ENCODE measurements at regions not wholly inside any gene's neighbourhood (a gene's known extent, or its start where the extent isn't known, plus 50 kb on each side); places are given as distances from the start of the nearest gene placed in this dataset.
A peak's percentile ranks its signal among the peaks of the same experiment; 100 is the strongest.

DNA sequence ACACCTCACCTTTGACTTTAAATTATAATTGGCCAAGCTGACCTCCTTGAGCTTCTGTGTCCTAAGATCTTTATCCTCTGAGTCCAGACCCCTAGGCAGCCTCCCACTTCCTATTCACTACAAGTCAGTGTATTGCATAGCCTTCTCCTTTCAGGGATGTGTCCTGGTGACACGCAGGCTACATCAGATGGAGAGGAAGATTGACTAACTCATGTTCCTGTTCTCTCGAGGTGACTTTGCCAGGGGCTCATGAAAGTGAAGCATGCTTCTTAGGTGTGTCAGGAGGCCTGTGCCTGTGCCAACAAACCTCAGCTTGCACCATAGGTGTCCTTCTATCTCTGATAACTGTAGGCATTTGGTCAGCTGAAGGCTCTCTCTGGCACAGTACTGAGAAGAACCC, 195.7 kb upstream of the HS3ST1 start:
- H3K4me2 ChIP-seq = 0 out of 2 replicates have a peak overlapping the region, but pooled peaks have one; percentile 10
- no peak for TF ChIP-seq EZH2 (IDR thresholded peaks at IDR 0.05; ENCODE audit: low read depth)
- TF ChIP-seq, protein P1, sequence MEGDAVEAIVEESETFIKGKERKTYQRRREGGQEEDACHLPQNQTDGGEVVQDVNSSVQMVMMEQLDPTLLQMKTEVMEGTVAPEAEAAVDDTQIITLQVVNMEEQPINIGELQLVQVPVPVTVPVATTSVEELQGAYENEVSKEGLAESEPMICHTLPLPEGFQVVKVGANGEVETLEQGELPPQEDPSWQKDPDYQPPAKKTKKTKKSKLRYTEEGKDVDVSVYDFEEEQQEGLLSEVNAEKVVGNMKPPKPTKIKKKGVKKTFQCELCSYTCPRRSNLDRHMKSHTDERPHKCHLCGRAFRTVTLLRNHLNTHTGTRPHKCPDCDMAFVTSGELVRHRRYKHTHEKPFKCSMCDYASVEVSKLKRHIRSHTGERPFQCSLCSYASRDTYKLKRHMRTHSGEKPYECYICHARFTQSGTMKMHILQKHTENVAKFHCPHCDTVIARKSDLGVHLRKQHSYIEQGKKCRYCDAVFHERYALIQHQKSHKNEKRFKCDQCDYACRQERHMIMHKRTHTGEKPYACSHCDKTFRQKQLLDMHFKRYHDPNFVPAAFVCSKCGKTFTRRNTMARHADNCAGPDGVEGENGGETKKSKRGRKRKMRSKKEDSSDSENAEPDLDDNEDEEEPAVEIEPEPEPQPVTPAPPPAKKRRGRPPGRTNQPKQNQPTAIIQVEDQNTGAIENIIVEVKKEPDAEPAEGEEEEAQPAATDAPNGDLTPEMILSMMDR (conservative IDR thresholded peaks at IDR 0.05) = no peak
- peak overlapping the region; percentile 94 for H3K27ac ChIP-seq
- DNase-seq = peak; percentile 25 to 76
- peaks cover 65% of the 10 kb centered on the region for H3K4me1 ChIP-seq (replicated peaks; ENCODE audit: insufficient read depth)
- no peaks in the 10 kb centered on the region for H3K9me2 ChIP-seq (ENCODE audit: insufficient read depth)
- H3K79me2 ChIP-seq (ENCODE audit: low read depth) = no peaks in the 10 kb centered on the region
- H3K36me3 ChIP-seq (ENCODE audit: low read depth) = no peaks in the 10 kb centered on the region
- H3K4me3 ChIP-seq = no peak overlapping the region
- intact Hi-C loops (cut with micrococcal nuclease; ENCODE audit: unreplicated experiment) = loop anchor here (5.0 kb wide), 1 partner anchor 98 kb away; no protein-coding TSS in a partner anchor
- peaks cover 32% of the 10 kb centered on the region for H3F3A ChIP-seq (ENCODE audit: insufficient read depth, low read depth)
- H3K27me3 ChIP-seq (ENCODE audit: insufficient read depth, low read depth) = no peaks in the 10 kb centered on the region
- BruUV-seq (replicated peaks) = no TSS peak
- POLR2A ChIA-PET (ENCODE audit: unreplicated experiment) = no interaction called here
- no peak overlapping the region for H2AFZ ChIP-seq
- peaks cover 11% of the 10 kb centered on the region; the same call in 1 of the 2 replicates for H3K9me3 ChIP-seq (ENCODE audit: insufficient read depth, low read depth)
- no peaks in the 10 kb centered on the region for H4K20me1 ChIP-seq (ENCODE audit: insufficient read depth)
- CTCF ChIA-PET = interaction anchor here (0.7 kb wide), 1 partner anchor 11 kb away, joined by 3 read pairs; no protein-coding TSS in a partner anchor

DNA sequence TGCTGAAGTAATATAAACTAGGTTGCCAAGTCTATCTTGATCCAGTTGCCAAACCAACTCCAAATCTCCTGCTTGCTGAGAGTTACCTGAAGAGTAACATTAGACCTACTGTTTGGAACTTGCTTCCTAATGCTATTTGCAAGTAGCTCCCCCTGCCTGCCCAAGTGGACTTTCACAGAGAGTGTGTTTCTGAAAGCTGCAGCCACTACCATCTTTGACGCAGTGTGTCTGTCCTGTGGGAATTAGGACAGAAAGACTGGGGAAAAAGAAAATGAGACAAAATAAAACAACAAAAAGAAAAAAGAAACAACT, 195.0 kb upstream of the HS3ST1 start:
- Histone ChIP-seq H3K9me2 (ENCODE audit: insufficient read depth) (no peaks in the 10 kb centered on the region), H3F3A (ENCODE audit: insufficient read depth, low read depth) (peaks cover 26% of the 10 kb centered on the region), H3K9me3 (ENCODE audit: insufficient read depth, low read depth) (peaks cover 11% of the 10 kb centered on the region; the same call in 1 of the 2 replicates), H3K36me3 (ENCODE audit: low read depth) (no peaks in the 10 kb centered on the region), H3K4me2 (no peak overlapping the region), H3K4me1 (replicated peaks; ENCODE audit: insufficient read depth) (peaks cover 65% of the 10 kb centered on the region), H3K27me3 (ENCODE audit: insufficient read depth, low read depth) (no peaks in the 10 kb centered on the region), H3K79me2 (ENCODE audit: low read depth) (no peaks in the 10 kb centered on the region), H3K4me3 (no peak overlapping the region), H3K27ac (peak overlapping the region; percentile 94; the same call in 1 of the 2 replicates), H2AFZ (no peak overlapping the region), H4K20me1 (ENCODE audit: insufficient read depth) (no peaks in the 10 kb centered on the region)
- intact Hi-C loops (cut with micrococcal nuclease; ENCODE audit: unreplicated experiment) = loop anchor here (5.0 kb wide), 1 partner anchor 99 kb away; no protein-coding TSS in a partner anchor
- BruUV-seq (replicated peaks) = no TSS peak
- ChIA-PET CTCF (no interaction called here), POLR2A (ENCODE audit: unreplicated experiment) (no interaction called here)
- DNase-seq = no peak
- TF ChIP-seq EZH2 (IDR thresholded peaks at IDR 0.05; ENCODE audit: low read depth) = no peak
- TF ChIP-seq, protein P1 (conservative IDR thresholded peaks at IDR 0.05) = peak; percentile 24; the same call in 1 of the 2 replicates

DNA sequence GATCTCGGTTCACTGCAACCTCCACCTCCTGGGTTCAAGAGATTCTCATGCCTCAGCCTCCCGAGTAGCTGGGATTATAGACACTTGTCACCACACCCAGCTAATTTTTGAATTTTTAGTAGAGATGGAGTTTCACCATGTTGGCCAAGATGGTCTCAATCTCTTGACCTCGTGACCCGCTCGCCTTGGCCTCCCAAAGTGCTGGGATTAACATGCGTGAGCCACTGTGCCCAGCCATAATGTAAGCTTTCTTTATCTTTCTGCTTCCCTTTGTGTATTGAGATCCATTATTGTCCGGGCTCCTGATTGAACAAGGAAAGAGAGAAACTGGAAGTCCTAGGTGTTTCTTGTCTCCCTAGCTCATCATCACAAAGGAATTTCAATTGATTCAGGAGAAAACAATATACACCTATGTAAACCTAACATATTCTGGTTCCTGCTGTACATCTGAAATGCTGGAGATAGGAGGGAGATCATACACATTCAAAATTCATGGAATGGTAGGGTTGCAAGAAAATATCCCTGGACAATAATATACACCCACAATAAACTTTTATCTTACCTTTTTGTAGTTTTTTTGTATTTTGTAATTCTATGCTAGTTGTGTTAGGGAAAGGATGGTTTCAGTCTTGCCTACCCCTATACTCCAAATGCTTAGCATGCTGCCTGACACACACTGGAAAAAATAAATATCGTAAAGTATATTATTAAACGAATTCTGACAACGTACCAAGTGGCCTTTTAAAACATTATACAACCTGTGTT, 194.4 kb upstream of the HS3ST1 start:
- H2AFZ ChIP-seq = no peak overlapping the region
- CTCF ChIA-PET = no interaction called here
- H3K4me1 ChIP-seq (replicated peaks; ENCODE audit: insufficient read depth) = peaks cover 60% of the 10 kb centered on the region

More for the DNA sequence above, 194.4 kb upstream of the HS3ST1 start:
- Histone ChIP-seq H3F3A (ENCODE audit: insufficient read depth, low read depth) (peaks cover 20% of the 10 kb centered on the region), H3K9me3 (ENCODE audit: insufficient read depth, low read depth) (peaks cover 9% of the 10 kb centered on the region; the same call in 1 of the 2 replicates), H3K4me3 (no peak overlapping the region), H3K4me2 (no peak overlapping the region), H3K79me2 (ENCODE audit: low read depth) (no peaks in the 10 kb centered on the region), H4K20me1 (ENCODE audit: insufficient read depth) (no peaks in the 10 kb centered on the region), H3K27ac (no peak overlapping the region; the same call in 1 of the 2 replicates), H3K36me3 (ENCODE audit: low read depth) (no peaks in the 10 kb centered on the region), H3K9me2 (ENCODE audit: insufficient read depth) (no peaks in the 10 kb centered on the region), H3K27me3 (ENCODE audit: insufficient read depth, low read depth) (no peaks in the 10 kb centered on the region)
- POLR2A ChIA-PET (ENCODE audit: unreplicated experiment) = interaction anchor here (0.7 kb wide), 1 partner anchor 117 kb away, joined by 3 read pairs; no protein-coding TSS in a partner anchor
- intact Hi-C loops (cut with micrococcal nuclease; ENCODE audit: unreplicated experiment) = loop anchor here (5.0 kb wide), 1 partner anchor 99 kb away; no protein-coding TSS in a partner anchor
- no TSS peak for BruUV-seq (replicated peaks)
- TF ChIP-seq EZH2 (IDR thresholded peaks at IDR 0.05; ENCODE audit: low read depth) = no peak
- TF ChIP-seq, protein P1 (conservative IDR thresholded peaks at IDR 0.05) = no peak
- no peak for DNase-seq

Measured in PC-9 (cell line).